ENCODE measurements at regions not wholly inside any gene's neighbourhood (a gene's known extent, or its start where the extent isn't known, plus 50 kb on each side); places are given as distances from the start of the nearest gene placed in this dataset.

DNA sequence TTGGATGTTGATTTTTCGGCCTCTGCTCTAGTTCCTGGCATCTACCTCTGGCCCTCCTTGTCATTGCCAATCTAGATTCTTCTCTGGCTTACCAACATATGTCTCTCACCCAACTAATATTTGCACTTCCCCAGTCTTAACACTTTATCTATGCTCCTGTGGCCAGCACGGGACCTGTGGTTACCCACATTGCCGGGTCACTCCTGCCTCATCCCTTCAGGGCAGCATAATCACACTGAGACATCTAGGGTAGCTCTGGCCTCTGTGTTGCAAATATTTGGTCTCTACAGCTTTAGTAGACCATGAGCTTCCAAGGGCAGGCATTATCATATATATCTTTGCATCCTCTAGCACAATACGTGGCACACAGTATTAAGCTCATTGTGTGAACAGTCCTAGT lies 182.0 kb upstream of the ARHGAP20 start:
- TF ChIP-seq, protein P1, sequence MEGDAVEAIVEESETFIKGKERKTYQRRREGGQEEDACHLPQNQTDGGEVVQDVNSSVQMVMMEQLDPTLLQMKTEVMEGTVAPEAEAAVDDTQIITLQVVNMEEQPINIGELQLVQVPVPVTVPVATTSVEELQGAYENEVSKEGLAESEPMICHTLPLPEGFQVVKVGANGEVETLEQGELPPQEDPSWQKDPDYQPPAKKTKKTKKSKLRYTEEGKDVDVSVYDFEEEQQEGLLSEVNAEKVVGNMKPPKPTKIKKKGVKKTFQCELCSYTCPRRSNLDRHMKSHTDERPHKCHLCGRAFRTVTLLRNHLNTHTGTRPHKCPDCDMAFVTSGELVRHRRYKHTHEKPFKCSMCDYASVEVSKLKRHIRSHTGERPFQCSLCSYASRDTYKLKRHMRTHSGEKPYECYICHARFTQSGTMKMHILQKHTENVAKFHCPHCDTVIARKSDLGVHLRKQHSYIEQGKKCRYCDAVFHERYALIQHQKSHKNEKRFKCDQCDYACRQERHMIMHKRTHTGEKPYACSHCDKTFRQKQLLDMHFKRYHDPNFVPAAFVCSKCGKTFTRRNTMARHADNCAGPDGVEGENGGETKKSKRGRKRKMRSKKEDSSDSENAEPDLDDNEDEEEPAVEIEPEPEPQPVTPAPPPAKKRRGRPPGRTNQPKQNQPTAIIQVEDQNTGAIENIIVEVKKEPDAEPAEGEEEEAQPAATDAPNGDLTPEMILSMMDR (IDR thresholded peaks at IDR 0.05), result no peak
- TF ChIP-seq EZH2phosphoT487 (IDR thresholded peaks at IDR 0.05), result no peak
